ENCODE measurements at regions not wholly inside any gene's neighbourhood (a gene's known extent, or its start where the extent isn't known, plus 50 kb on each side); places are given as distances from the start of the nearest gene placed in this dataset.
"Not testable (repeated sequence)": the region's sequence is repeated elsewhere in the genome, so short reads cannot be mapped to it uniquely, and the experiment has no call there.

- not testable (repeated sequence) for TF ChIP-seq CTCF, POLR2A (IDR thresholded peaks at IDR 0.05)
These were observed 353.5 kb downstream of the BCL2L11 start for GRCh38 chr2:111474198-111474705.

Measured in thyroid gland (tissue), 4 donors.